K562 (cell line): ENCODE measurements at regions not wholly inside any gene's neighbourhood (a gene's known extent, or its start where the extent isn't known, plus 50 kb on each side); places are given as distances from the start of the nearest gene placed in this dataset.

ENCODE experiments used
- ATAC-seq: fragments of 200-7000 bp; cut with Tn5 transposase; 3 replicates; pipeline ENCODE4 v1.9.1; 2020; ENCODE audit warnings: moderate library complexity
- BruUV-seq: library from RNA; stranded (reverse); fragments of 400-500 nt; replicated peaks from 2 replicates; lab custom pipeline; 2021; lab: Mats Ljungman, UMichigan
- CTCF ChIA-PET: fragments of 300-600 bp; formaldehyde crosslinking; extraction: SDS; loops from one replicate; lab custom pipeline; 2021; ENCODE audit warnings: low intra/inter-chr PET ratio; lab: Yijun Ruan, JAX
- POLR2A ChIA-PET: fragments of 300-600, 350-650 bp; sonication (Branson Sonifier 250); formaldehyde crosslinking; extraction: SDS; loops from one replicate; lab custom pipeline; 2021; ENCODE audit warnings: antibody characterized with exemption, inconsistent platforms; lab: Yijun Ruan, JAX
- DNase-seq, 4 experiments: peaks; one replicate each; pipeline versions ENCODE4 v3.0.0 to v3.0.0-alpha.2; 2011 to 2018; ENCODE audit warnings: low spot score in 3 of 4, mixed read lengths in 3 of 4; ENCODE audit errors: extremely low read depth in 1 of 4
- FAIRE-seq: peaks from 2 replicates; lab custom pipeline; 2011; peaks lifted over from hg19 to GRCh38; lab: Jason Lieb, UNC
- H2AFZ ChIP-seq: 2 replicates; pipeline ENCODE4 v1.6.0; 2011; ENCODE audit warnings: low read depth, low read length, control low read depth, inconsistent platforms
- H3K27ac ChIP-seq: fragments of 200-600 bp; 3 replicates; pipeline ENCODE4 v1.8.0; 2011; ENCODE audit warnings: low read depth, mild to moderate bottlenecking, control low read depth, inconsistent platforms, low read length, moderate library complexity, mixed read lengths; ENCODE audit errors: extremely low read depth
- H3K27me3 ChIP-seq, 2 experiments: fragments of 300-600 bp in 1 of 2; 2 replicates in 1 of 2; 3 replicates in 1 of 2; pipeline versions ENCODE4 v1.6.0 to v1.8.0; 2011; ENCODE audit warnings: inconsistent platforms in 2 of 2, low read length in 2 of 2, mild to moderate bottlenecking in 1 of 2, mixed read lengths in 1 of 2, moderate library complexity in 1 of 2; ENCODE audit not compliant: control insufficient read depth in 2 of 2, insufficient read depth in 2 of 2
- H3K36me3 ChIP-seq: fragments of 300-600 bp; 3 replicates; pipeline ENCODE4 v1.8.0; 2011; ENCODE audit warnings: mild to moderate bottlenecking, low read length, inconsistent platforms; ENCODE audit not compliant: control insufficient read depth, insufficient read depth
- H3K4me1 ChIP-seq, 2 experiments: fragments of 200-600 bp in 1 of 2; replicated peaks in 1 of 2; 2 replicates in 1 of 2; 3 replicates in 1 of 2; pipeline versions ENCODE4 v1.5.1 to v1.8.0; 2011; ENCODE audit warnings: inconsistent platforms in 2 of 2, low read length in 2 of 2, mild to moderate bottlenecking in 1 of 2, mixed read lengths in 1 of 2, moderate library complexity in 1 of 2; ENCODE audit not compliant: control insufficient read depth in 2 of 2, insufficient read depth in 2 of 2
- H3K4me2 ChIP-seq: 2 replicates; pipeline ENCODE4 v1.6.1; 2011; ENCODE audit warnings: low read length, control low read depth, inconsistent platforms, mixed read lengths; ENCODE audit not compliant: insufficient read depth
- H3K4me3 ChIP-seq: fragments of 200-600 bp; sonication (generic), shearing (Covaris generic); 2 replicates; pipeline ENCODE4 v1.5.1; 2016; ENCODE audit warnings: control low read depth, inconsistent platforms
- H3K79me2 ChIP-seq: fragments of 200-600 bp; 3 replicates; pipeline ENCODE4 v1.8.0; 2011; ENCODE audit warnings: low read length, inconsistent platforms; ENCODE audit not compliant: control insufficient read depth, insufficient read depth
- H3K9ac ChIP-seq, 2 experiments: 2 replicates each; pipeline versions ENCODE4 v1.6.0 to v1.6.1; 2011; ENCODE audit warnings: low read depth in 2 of 2, low read length in 2 of 2, control low read depth in 1 of 2, inconsistent platforms in 1 of 2, mild to moderate bottlenecking in 1 of 2, mixed read lengths in 1 of 2; ENCODE audit not compliant: insufficient read depth in 1 of 2
- H3K9me1 ChIP-seq: one replicate; pipeline ENCODE4 v1.6.0; 2011; ENCODE audit warnings: inconsistent platforms, mild to moderate bottlenecking, low read length, moderate library complexity; ENCODE audit not compliant: control insufficient read depth, insufficient read depth
- H3K9me3 ChIP-seq: replicated peaks from 2 replicates; pipeline ENCODE4 v1.5.1; 2011; ENCODE audit warnings: low read depth, low read length, inconsistent platforms; ENCODE audit not compliant: control insufficient read depth, insufficient read depth
- H4K20me1 ChIP-seq: replicated peaks from 2 replicates; pipeline ENCODE4 v1.6.1; 2011; ENCODE audit warnings: low read length, inconsistent platforms, mixed read lengths; ENCODE audit not compliant: control insufficient read depth, insufficient read depth
- CBX8 ChIP-seq: fragments of 200-600 bp; sonication (generic); IDR thresholded peaks from 2 replicates; pipeline ENCODE4 v1.6.1; 2012; ENCODE audit warnings: borderline replicate concordance, mixed run types, low read depth, mild to moderate bottlenecking, moderate library complexity, mixed read lengths, low read length, control low read depth, inconsistent platforms; ENCODE audit not compliant: poor library complexity, severe bottlenecking; ENCODE audit errors: extremely low read depth
- CHCHD3 ChIP-seq: fragments of 250-450 bp; sonication (Bioruptor Pico); IDR thresholded peaks from 2 replicates; pipeline ENCODE4 v2.1.2; 2022; ENCODE audit warnings: mild to moderate bottlenecking
- ETV6 ChIP-seq, 3 experiments: fragments of 150-350 bp in 1 of 3; sonication (generic) in 1 of 3; formaldehyde crosslinking in 1 of 3; IDR thresholded peaks; 2 replicates each; pipeline versions ENCODE4 v1.6.1 to v1.8.0; 2014 to 2022; ENCODE audit warnings: borderline replicate concordance in 2 of 3, low read depth in 2 of 3, antibody characterized with exemption in 1 of 3, low read length in 1 of 3, mild to moderate bottlenecking in 1 of 3, missing genetic modification reagents in 1 of 3
- HNRNPLL ChIP-seq: fragments of 200-400 bp; formaldehyde crosslinking; IDR thresholded peaks from 2 replicates; pipeline ENCODE4 v1.6.1; 2017; ENCODE audit warnings: low read length, low read depth, mild to moderate bottlenecking; ENCODE audit not compliant: poor library complexity, severe bottlenecking
- HOMEZ ChIP-seq: fragments of 250-450 bp; sonication (Bioruptor Pico); IDR thresholded peaks from 2 replicates; pipeline ENCODE4 v1.4.0; 2020; ENCODE audit warnings: mild to moderate bottlenecking, moderate library complexity
- MCM5 ChIP-seq: fragments of 450-650 bp; IDR thresholded peaks from 2 replicates; pipeline ENCODE4 v1.6.1; 2016; ENCODE audit warnings: low read depth
- MED1 ChIP-seq: sonication (generic); formaldehyde crosslinking; IDR thresholded peaks from 2 replicates; pipeline ENCODE4 v1.8.1; 2023; ENCODE audit warnings: missing genetic modification reagents, borderline replicate concordance
- NCOA6 ChIP-seq: fragments of 450-650 bp; IDR thresholded peaks from 2 replicates; pipeline ENCODE4 v1.6.1; 2017; ENCODE audit warnings: mild to moderate bottlenecking
- RB1 ChIP-seq: fragments of 450-650 bp; IDR thresholded peaks from 2 replicates; pipeline ENCODE4 v1.6.1; 2017; ENCODE audit warnings: low read depth, mild to moderate bottlenecking
- RFX1 ChIP-seq: fragments of 450-650 bp; IDR thresholded peaks from 2 replicates; pipeline ENCODE4 v1.6.1; 2016; ENCODE audit warnings: mild to moderate bottlenecking, moderate library complexity
- SMARCA5 ChIP-seq: fragments of 450-650 bp; IDR thresholded peaks from 2 replicates; pipeline ENCODE4 v1.6.1; 2016
- TBL1XR1 ChIP-seq, 2 experiments: IDR thresholded peaks; 2 replicates each; pipeline ENCODE4 v1.6.1; 2012; ENCODE audit warnings: improper control_type of control experiment in 2 of 2, low read length in 2 of 2, mild to moderate bottlenecking in 1 of 2
- TCF7 ChIP-seq: sonication (generic); IDR thresholded peaks from 2 replicates; pipeline ENCODE4 v1.6.1; 2016; ENCODE audit warnings: antibody characterized with exemption, borderline replicate concordance
- TSC22D4 ChIP-seq: fragments of 450-650 bp; IDR thresholded peaks from 2 replicates; pipeline ENCODE4 v1.6.1; 2016; ENCODE audit warnings: missing genetic modification characterization, missing biosample characterization, control low read depth
- ZNF507 ChIP-seq: conservative IDR thresholded peaks from 2 replicates; pipeline ENCODE4 v1.6.1; 2017; ENCODE audit warnings: missing genetic modification characterization, missing compliant biosample characterization
- ZNF586 ChIP-seq: fragments of 450-650 bp; formaldehyde crosslinking; conservative IDR thresholded peaks from 2 replicates; pipeline ENCODE4 v1.4.0; 2020; ENCODE audit warnings: mild to moderate bottlenecking, moderate library complexity
- WGBS: fragments of 100-300 bp; shearing (Covaris generic); methylation state at CpG from one replicate; pipeline ENCODE4 v1.1.6; 2016; ENCODE audit warnings: low coverage, mixed read lengths; ENCODE audit not compliant: insufficient coverage; ENCODE audit errors: missing lambda C conversion rate; 5-methylcytosine and 5-hydroxymethylcytosine counted together
- in situ Hi-C: fragments of 300-500 bp; cut with MboI; formaldehyde crosslinking; loops from 4 replicates; pipeline ENCODE4 v1.15.0; 2018; ENCODE audit warnings: inconsistent platforms, mixed read lengths
- intact Hi-C: fragments of 100-400 bp; cut with micrococcal nuclease; formaldehyde crosslinking; loops from 2 replicates; pipeline ENCODE4 v1.14.2; 2022

DNA sequence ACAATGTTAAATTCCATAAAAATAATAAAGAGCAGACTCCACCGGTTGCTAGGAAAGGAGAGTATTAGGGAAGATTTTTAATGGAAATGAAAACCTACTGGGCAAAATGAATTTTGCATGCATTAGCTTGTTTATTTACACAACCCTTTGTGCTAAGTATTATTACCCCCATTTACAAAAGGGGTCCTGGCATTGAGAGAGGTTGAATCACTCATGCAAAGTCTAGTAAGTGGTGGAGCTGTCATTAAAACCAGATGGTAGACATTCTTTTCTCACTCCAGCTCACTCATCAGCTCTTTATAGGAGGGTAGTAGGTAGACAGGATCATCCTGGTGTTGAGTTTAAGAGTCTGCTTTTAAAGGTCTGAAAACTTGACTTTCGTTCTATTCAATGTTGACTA, 395.1 kb downstream of the PLK2 start:
- POLR2A ChIA-PET, result no interaction called here
- H3K4me1 ChIP-seq, result no peaks in the 10 kb centered on the region
- TF ChIP-seq TSC22D4 (no peak), ZNF507 (no peak), HNRNPLL (no peak), NCOA6 (no peak), ZNF586 (CRISPR knock-in tag) (no peak), MCM5 (no peak), HOMEZ (CRISPR knock-in tag) (no peak), RFX1 (no peak), CBX8 (no peak), ETV6 (IDR thresholded peaks at IDR 0.05; ENCODE audit: borderline replicate concordance in 1 of 2, low read depth in 2 of 2, low read length in 1 of 2) (no peak), ETV6 (CRISPR knock-in tag; IDR thresholded peaks at IDR 0.05; ENCODE audit: borderline replicate concordance) (no peak), MED1 (no peak), TCF7 (no peak), SMARCA5 (no peak), CHCHD3 (no peak), RB1 (no peak), TBL1XR1 (IDR thresholded peaks at IDR 0.05; ENCODE audit: low read length in 2 of 2) (no peak)
- no peak overlapping the region for H2AFZ ChIP-seq
- no TSS peak for BruUV-seq
- no peak overlapping the region for H3K27ac ChIP-seq
- H3K9me1 ChIP-seq, result no peaks in the 10 kb centered on the region
- DNase-seq (no peak), ATAC-seq (no peak), FAIRE-seq (no peak)
- no peaks in the 10 kb centered on the region for H3K79me2 ChIP-seq
- H4K20me1 ChIP-seq, result no peaks in the 10 kb centered on the region
- no peak overlapping the region for H3K9ac ChIP-seq
- intact Hi-C loops (loop anchor here (10.0 kb wide), 1 partner anchor 170 kb away; no protein-coding TSS in a partner anchor), in situ Hi-C loops (no loop called here)
- H3K4me2 ChIP-seq, result no peak overlapping the region
- H3K9me3 ChIP-seq, result no peaks in the 10 kb centered on the region
- no peaks in the 10 kb centered on the region for H3K36me3 ChIP-seq
- CTCF ChIA-PET, result no interaction called here
- H3K4me3 ChIP-seq, result no peak overlapping the region
- 19% methylated on average over 2 of the region's 2 CpGs for whole genome bisulfite sequencing
- no peaks in the 10 kb centered on the region for H3K27me3 ChIP-seq
